ENCODE measurements at regions not wholly inside any gene's neighbourhood (a gene's known extent, or its start where the extent isn't known, plus 50 kb on each side); places are given as distances from the start of the nearest gene placed in this dataset.

DNA sequence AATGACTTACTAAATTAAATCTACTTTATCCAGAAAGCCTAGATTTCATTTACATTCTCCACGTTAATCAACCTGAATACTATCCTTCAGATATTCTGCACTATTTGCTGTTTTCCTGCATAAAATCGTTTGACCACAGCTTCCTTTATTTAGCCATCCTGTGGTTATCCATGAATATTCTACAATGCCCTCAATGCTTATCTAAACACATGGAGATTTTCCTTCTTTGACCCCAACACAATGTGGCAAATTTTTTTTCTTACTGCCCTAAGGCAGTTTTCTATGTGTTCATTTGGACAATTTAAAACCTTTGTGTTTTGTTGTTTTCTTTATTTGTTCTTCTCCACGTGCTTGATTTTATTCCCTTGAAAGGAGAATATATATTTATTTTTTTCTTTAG, 495.5 kb upstream of the ROBO1 start:
- in situ Hi-C loops (cut with HindIII; ENCODE audit: low pct_unique_long_range_greater_than_20kb, low sequenced_read_pairs), result no loop called here
- no peak for TF ChIP-seq JUND (IDR thresholded peaks at IDR 0.05; ENCODE audit: low read depth)
- no peak for DNase-seq (ENCODE audit: low read depth in 1 of 2, low spot score in 1 of 2)

- in situ Hi-C loops (cut with HindIII; ENCODE audit: low pct_unique_long_range_greater_than_20kb, low sequenced_read_pairs), result no loop called here
- no peak for TF ChIP-seq JUND (IDR thresholded peaks at IDR 0.05; ENCODE audit: low read depth)
- no peak for DNase-seq (ENCODE audit: low read depth in 1 of 2, low spot score in 1 of 2)
Observed at GRCh38 chr3:80261082-80261481, 493.3 kb upstream of the ROBO1 start.

DNA sequence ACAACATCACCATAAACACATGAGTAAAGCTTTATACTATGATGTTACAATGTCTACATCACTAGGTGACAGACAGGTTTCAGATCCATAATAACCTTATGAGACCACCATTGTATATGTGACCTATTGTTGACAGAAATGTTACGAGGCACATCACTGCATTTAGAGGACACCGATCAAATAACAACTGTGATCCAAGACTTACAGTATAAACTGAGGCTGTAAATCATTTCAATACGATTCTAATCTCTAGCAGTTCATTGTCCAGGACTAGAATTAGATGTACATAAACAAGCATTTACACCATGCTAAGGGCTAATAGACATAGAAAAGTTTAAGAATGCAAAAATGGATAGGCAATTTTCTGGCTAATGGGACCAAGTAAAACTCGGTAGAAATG, 491.9 kb upstream of the ROBO1 start:
- in situ Hi-C loops (cut with HindIII; ENCODE audit: low pct_unique_long_range_greater_than_20kb, low sequenced_read_pairs), result no loop called here
- DNase-seq (ENCODE audit: low read depth in 1 of 2, low spot score in 1 of 2), result no peak
- TF ChIP-seq JUND (IDR thresholded peaks at IDR 0.05; ENCODE audit: low read depth), result no peak

- in situ Hi-C loops (cut with HindIII; ENCODE audit: low pct_unique_long_range_greater_than_20kb, low sequenced_read_pairs), result no loop called here
- TF ChIP-seq JUND (IDR thresholded peaks at IDR 0.05; ENCODE audit: low read depth), result no peak
- no peak for DNase-seq (ENCODE audit: low read depth in 1 of 2, low spot score in 1 of 2)
Observed at GRCh38 chr3:80252113-80252512, 484.3 kb upstream of the ROBO1 start.

DNA sequence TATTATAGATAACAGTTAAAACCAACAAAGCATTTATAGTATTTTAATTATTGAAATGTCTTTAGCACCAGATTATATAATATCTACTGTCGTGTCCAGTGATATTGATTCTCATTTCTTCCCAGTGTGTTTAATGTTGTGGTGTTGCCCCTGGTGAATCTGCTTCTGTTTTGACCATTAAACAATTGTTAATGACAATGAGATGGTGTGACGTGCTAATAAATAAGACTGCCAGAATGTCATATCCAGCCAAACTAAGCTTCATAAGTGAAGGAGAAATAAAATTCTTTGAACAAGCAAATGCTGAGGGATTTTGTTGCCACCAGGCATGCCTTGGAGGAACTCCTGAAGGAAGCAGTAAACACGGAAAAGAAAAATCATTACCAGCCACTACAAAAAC, 480.0 kb upstream of the ROBO1 start:
- in situ Hi-C loops (cut with HindIII; ENCODE audit: low pct_unique_long_range_greater_than_20kb, low sequenced_read_pairs), result no loop called here

GRCh38 chr3:80244390-80244789, 476.6 kb upstream of the ROBO1 start:
- no peak for TF ChIP-seq JUND (IDR thresholded peaks at IDR 0.05; ENCODE audit: low read depth)
- in situ Hi-C loops (cut with HindIII; ENCODE audit: low pct_unique_long_range_greater_than_20kb, low sequenced_read_pairs), result no loop called here
- DNase-seq (ENCODE audit: low read depth in 1 of 2, low spot score in 1 of 2), result no peak

More for the DNA sequence above, 480.0 kb upstream of the ROBO1 start:
- no peak for DNase-seq (ENCODE audit: low read depth in 1 of 2, low spot score in 1 of 2)
- no peak for TF ChIP-seq JUND (IDR thresholded peaks at IDR 0.05; ENCODE audit: low read depth)

DNA sequence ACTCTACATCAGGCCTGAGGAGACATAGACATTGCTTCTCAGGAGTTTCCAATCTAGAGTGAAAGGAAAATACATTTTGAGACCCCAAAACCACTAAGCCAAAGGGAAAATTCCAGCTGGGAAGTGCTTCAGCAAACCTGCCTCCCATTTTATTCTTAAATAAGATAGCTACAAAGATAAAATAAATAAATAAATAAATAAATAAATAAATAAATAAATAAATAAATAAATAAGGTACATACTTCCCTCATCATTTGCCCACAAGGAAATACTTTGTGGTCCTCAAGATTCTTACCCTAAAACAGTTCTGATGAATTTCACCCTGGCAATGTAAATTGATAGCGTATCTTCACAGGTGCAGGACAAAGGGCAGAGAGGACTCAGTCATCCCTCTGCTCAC, 474.0 kb upstream of the ROBO1 start:
- no peak for TF ChIP-seq JUND (IDR thresholded peaks at IDR 0.05; ENCODE audit: low read depth)
- in situ Hi-C loops (cut with HindIII; ENCODE audit: low pct_unique_long_range_greater_than_20kb, low sequenced_read_pairs), result no loop called here
- no peak for DNase-seq (ENCODE audit: low read depth in 1 of 2, low spot score in 1 of 2)

GRCh38 chr3:80239301-80239700, 471.5 kb upstream of the ROBO1 start:
- no peak for TF ChIP-seq JUND (IDR thresholded peaks at IDR 0.05; ENCODE audit: low read depth)
- in situ Hi-C loops (cut with HindIII; ENCODE audit: low pct_unique_long_range_greater_than_20kb, low sequenced_read_pairs), result no loop called here
- no peak for DNase-seq (ENCODE audit: low read depth in 1 of 2, low spot score in 1 of 2)

DNA sequence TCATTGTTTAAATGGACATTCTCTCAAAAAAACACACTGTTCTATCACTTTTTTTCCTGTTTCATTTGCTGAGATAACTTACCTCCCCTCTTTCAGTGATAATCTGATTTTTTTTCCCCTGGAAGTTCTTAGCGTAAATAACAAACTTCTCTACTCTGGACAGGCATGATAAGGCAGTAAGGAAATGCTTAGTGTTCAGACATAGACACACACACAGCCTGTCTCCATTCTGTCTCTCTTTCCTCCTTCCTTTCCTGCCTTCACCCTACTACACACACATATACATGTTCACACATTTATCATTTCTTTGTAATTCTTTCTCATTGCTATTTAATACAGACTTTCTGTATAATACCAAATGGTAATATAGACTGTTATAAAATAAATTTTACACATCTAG, 470.8 kb upstream of the ROBO1 start:
- TF ChIP-seq JUND (IDR thresholded peaks at IDR 0.05; ENCODE audit: low read depth), result no peak
- DNase-seq (ENCODE audit: low read depth in 1 of 2, low spot score in 1 of 2), result no peak
- in situ Hi-C loops (cut with HindIII; ENCODE audit: low pct_unique_long_range_greater_than_20kb, low sequenced_read_pairs), result no loop called here

GRCh38 chr3:80238152-80238551, 470.4 kb upstream of the ROBO1 start:
- in situ Hi-C loops (cut with HindIII; ENCODE audit: low pct_unique_long_range_greater_than_20kb, low sequenced_read_pairs), result no loop called here
- TF ChIP-seq JUND (IDR thresholded peaks at IDR 0.05; ENCODE audit: low read depth), result no peak
- DNase-seq (ENCODE audit: low read depth in 1 of 2, low spot score in 1 of 2), result no peak

- TF ChIP-seq JUND (IDR thresholded peaks at IDR 0.05; ENCODE audit: low read depth), result no peak
- no peak for DNase-seq (ENCODE audit: low read depth in 1 of 2, low spot score in 1 of 2)
- in situ Hi-C loops (cut with HindIII; ENCODE audit: low pct_unique_long_range_greater_than_20kb, low sequenced_read_pairs), result no loop called here
Observed at GRCh38 chr3:80234706-80235105, 466.9 kb upstream of the ROBO1 start.

- in situ Hi-C loops (cut with HindIII; ENCODE audit: low pct_unique_long_range_greater_than_20kb, low sequenced_read_pairs), result no loop called here
- DNase-seq (ENCODE audit: low read depth in 1 of 2, low spot score in 1 of 2), result no peak
- TF ChIP-seq JUND (IDR thresholded peaks at IDR 0.05; ENCODE audit: low read depth), result no peak
Observed at GRCh38 chr3:80233576-80233975, 465.8 kb upstream of the ROBO1 start.

- TF ChIP-seq JUND (IDR thresholded peaks at IDR 0.05; ENCODE audit: low read depth), result no peak
- in situ Hi-C loops (cut with HindIII; ENCODE audit: low pct_unique_long_range_greater_than_20kb, low sequenced_read_pairs), result no loop called here
- DNase-seq (ENCODE audit: low read depth in 1 of 2, low spot score in 1 of 2), result no peak
Observed at GRCh38 chr3:80232760-80233159, 465.0 kb upstream of the ROBO1 start.

GRCh38 chr3:80230962-80231361, 463.2 kb upstream of the ROBO1 start:
- in situ Hi-C loops (cut with HindIII; ENCODE audit: low pct_unique_long_range_greater_than_20kb, low sequenced_read_pairs), result no loop called here
- DNase-seq (ENCODE audit: low read depth in 1 of 2, low spot score in 1 of 2), result no peak
- TF ChIP-seq JUND (IDR thresholded peaks at IDR 0.05; ENCODE audit: low read depth), result no peak
